Stimulated activated CD8-positive, alpha-beta memory T cell treated with anti-CD3 and anti-CD28 coated beads, Interleukin-4, amount 100 ng/mL, for 48 hours (primary cell): ENCODE measurements at regions not wholly inside any gene's neighbourhood (a gene's known extent, or its start where the extent isn't known, plus 50 kb on each side); places are given as distances from the start of the nearest gene placed in this dataset.
"Not testable (repeated sequence)": the region's sequence is repeated elsewhere in the genome, so short reads cannot be mapped to it uniquely, and the experiment has no call there.

ENCODE experiments used
- DNase-seq: peaks from one replicate; pipeline ENCODE4 v3.0.0-alpha.2; 2020

DNA sequence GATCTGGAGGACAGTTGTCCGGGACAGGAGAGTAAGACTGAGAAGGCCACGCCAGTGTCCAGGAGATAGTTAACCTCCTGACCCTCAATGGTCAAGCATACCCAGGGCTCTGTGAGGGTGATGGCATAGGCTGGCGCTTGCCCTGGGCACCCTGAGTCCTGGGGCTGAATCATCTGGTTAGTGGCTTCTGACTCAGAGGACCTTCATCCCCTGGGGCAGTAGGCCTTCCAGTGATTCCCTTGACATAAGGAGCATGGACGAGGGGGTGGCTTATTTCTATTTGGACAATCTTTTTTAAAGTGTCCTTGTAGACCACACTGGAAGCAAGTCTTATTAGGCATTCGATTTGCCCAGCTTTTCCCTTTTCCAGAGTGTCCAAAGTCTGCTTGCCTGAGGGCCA lies 108.4 kb upstream of the SHISA3 start:
- DNase-seq, result not testable (repeated sequence)

DNA sequence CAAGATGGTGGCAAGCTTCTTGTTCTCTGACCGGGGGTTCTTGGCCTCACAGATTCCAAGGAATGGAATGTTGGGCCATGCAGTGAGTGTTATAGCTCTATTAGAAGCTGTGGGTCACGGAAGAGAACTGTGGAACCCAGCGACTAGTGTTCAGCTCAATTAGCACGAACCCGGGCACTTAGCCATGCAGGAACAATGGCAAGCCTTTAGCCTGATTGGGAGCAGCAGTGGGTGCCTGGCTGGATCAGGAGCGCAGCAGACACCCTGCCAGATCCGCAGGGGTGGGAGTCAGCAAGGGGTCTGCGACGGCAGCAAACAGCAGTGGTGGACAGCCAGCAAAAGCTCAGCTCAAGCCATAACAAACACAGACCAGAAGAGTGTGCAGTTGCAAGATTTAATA lies 105.1 kb upstream of the SHISA3 start:
- DNase-seq, result not testable (repeated sequence)

DNA sequence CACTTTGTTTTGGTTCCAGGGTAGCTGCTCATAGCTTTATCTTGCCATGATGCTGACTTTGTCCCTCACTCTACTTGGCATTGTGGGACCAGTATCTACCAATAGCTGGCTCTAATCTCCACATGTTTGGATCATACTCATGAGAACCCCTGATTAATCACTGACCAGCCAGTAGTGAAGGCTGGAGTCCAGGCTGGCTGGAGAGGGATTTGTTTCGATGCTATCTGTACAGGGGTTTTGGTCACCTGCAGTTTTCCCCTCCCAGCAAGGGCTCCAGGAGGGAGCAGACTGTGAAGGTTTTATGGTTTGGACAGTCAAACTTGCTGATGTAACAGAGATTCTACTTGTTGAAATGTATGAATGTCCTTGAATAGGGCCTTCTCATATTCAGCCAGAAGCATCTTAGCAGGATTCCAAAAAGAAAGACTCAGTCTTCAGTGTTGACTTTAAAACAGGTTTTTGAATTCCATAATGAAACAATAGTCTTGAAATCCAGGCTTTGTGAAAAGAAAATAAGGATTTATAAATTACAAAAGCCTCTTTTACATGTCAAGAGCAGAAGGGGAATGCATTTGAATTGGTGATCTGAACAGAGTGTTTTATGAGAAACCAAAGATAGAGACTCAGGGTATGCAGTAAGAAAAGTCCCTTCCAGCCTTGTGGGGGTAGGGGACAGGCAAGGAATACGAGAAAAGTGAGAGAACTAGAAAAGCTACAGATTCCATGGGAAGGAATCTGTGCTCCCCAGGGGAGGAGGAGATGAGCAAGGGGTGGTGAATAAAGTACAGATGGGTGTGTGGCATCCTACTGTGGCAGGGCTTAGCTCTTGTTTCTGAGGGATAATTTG lies 103.1 kb upstream of the SHISA3 start:
- DNase-seq, result no peak

DNA sequence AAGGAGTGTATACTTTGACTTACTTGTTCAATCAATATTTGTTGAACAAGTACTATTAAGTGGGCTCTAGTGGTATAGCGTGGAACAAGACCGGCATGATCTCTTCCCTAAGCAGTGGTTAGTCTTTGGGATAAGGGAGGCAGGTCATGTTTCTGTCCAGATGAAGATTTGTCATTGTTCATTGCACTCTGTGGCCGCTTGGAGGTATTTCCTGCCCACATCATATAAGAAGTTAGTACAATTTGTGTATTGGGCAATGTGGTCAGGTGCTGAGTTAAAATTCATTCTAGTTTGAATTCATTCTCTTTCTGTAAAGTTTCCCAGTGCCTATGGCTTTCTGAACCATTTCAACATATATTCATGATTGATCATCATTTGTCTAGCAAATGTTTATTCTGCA lies 101.1 kb upstream of the SHISA3 start:
- no peak for DNase-seq

DNA sequence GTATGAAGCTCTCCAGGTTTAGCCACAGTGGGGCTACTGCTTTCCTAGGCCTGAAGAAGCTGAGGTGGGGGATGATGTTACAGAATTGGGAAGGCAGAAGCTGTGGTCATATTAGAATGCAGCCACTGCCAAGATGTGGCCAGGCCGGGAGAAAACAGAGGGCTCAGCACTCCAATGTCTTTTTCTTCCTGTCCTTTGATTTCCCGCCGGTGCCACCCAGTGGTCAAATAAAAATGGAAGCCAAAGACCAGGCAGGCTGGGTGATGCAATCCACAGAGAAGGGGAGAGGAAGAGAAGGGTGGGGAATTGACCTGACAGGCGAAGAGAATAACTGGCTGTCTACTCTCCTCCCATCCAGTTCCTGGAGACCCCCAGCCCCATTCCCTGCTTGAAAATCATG lies 94.9 kb upstream of the SHISA3 start:
- no peak for DNase-seq

DNA sequence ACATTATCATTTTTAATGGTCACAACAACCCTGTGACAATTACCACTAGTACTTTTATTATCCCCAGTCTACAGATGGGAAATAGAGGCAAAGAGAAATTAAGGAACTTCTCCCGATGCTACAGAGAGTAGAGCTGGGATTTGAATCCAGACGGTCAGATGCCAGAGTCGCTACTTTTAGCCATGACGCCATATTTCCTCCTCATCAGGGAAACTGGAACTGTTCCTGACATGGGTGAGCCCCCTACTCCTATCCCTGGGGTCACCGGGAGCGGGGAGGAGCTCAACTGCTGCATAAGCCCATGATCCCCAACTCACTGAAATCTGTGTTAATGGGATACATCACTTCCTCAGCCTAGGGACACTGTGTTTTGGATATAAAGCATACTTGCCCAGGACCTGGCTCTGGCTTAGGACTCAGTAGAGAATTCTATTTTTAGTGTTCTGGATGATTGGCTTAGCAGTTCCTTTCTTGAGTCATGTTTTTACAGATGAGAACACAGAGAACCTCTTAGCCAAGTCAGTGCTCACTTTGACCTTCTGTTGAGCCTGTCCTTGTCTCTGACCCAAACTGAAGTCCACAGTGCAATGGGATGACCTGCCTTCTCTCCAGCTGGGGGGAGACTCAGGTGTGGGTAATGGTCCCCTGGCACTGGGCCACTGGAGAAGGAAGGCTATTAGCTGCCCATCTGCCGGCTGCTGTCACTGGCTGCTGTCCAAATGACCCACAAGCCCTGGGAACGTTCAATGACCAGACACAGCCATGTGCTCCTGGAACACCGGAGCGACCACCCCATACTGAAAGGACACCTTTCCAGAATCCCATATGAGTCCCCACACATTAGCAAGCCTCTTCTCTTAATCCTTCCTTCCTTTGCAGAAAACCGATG lies 90.8 kb upstream of the SHISA3 start:
- no peak for DNase-seq

DNA sequence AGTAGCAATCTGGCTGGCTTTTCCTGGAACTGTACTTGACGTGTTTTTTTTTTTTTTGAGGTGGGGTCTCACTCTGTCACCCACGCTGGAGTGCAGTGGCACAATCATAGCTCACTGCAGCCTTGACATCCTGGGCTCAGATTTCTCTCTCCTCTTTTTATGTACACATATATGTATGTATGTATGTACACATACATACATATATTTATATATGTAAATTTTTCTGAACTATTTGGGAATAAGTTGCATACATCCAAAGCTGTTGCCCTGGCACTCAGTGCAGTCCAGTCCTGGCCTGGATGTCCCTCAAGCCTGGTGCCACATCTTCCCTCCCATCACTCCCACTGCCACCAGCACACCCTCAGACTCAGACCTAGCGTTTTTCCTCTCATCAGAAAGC lies 89.0 kb upstream of the SHISA3 start:
- DNase-seq, result no peak

DNA sequence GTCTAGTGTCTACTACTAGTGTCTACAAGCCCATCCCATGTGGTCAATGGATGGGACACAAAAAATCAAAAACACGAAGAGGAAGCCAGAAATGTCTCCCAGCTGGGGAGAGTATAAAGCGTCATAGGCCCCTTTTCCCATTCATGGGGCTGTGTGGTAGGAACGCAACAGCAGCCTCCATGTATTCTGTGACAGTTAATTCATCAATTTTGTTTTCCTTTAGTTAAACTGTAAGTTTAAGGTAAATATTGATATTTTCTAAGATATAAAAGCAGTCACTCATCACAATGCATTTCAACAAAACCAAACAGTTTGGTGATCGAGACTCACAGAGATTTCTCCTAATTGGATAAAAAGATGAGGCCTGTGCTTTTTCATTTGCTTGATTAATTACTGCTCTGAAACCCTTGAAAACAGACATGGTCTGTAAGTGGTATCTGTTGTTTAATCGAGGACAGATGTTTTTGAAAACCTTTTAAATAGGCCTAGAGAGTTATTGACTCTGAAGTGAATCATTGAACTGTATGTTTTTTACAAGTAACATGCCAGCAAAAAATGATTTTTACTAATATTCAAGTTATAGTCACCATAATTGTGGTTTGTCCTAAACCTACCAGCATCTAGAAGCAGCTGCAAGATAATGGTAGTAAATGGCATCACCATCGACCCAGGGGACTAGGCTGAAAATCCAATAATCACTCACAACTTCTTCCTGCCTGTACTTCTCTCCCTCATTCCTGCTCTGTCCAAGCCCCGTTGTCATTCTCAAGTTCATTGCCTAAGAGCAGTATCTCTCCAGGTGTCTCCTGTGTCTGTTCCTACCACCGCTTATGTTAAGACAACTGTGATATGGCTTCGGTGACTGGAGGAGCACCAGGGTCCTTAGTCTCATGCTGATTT lies 87.7 kb upstream of the SHISA3 start:
- DNase-seq, result no peak

DNA sequence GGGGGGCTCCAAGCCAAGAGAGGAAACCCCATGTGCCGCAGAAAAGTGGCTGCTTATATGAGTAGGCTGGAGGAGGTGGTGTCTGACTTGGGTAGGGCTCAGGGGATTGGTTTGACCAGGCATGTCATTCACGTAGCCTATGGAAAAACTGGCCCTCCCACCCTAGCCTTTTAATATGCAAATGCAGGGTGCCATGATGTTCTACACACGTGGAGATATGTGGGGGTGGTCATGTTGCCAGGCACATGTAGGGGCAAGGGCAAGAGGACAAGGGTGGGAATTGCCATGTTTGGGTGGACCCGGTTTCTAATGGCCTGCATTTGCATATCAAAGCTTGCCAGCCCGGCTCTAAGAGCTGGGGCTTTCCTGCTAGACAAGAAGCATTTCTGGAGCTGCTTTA lies 86.9 kb upstream of the SHISA3 start:
- no peak for DNase-seq

DNA sequence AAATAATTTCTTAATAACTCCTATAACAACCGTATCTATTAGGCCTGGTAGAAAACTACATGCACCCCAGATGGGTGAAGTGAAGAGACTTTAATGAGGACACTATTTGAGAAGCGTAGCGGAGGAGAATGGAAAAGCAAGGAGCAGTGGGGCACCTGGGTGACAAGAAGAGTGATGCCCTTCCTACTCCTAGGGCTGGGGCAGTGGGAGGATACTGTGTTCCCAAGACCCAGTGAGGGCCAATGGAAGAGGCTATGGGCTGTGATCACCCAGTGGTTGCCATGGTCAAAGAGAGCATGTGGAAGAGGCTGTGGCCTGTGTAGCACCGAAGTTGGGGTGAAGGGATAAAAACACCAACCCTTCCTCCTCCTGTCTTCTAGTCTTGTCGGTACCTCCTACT lies 86.5 kb upstream of the SHISA3 start:
- no peak for DNase-seq

DNA sequence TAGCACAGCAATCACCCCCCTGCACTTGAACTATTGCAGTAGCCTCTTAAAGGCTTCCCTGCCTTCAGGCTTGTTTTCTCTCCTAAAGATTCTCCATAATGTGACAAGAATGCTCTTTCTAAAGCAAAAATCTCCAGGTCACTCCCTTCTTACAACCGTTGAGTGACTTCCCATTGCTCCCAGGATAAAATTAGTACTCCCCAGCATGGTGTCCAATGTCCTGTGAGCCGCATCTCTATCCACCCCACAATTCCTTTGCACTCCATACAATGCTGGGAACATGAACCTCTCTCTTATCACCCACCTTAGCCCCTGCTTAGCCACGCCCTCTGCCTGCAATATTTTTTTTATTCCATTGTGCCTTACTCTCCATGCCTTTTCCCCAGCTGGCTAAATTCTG lies 85.7 kb upstream of the SHISA3 start:
- DNase-seq, result no peak

DNA sequence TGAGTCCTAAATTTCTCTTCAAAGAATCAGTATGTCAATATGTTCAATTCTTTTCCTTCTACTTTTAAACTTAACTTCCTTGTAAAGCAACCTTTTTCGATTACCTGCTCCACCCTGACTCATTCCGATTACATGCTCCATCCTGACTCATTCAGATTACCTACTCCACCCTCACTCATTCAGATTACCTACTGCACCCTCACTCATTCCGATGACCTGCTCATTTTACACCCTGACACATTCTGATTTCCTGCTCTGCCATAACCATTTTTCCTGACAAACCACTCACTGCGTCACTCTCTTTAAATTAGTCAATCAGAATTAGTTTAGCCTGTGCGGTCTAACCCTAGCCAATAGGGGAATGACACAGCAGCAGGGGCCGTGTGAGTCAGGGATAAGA lies 83.9 kb upstream of the SHISA3 start:
- DNase-seq, result not testable (repeated sequence)

DNA sequence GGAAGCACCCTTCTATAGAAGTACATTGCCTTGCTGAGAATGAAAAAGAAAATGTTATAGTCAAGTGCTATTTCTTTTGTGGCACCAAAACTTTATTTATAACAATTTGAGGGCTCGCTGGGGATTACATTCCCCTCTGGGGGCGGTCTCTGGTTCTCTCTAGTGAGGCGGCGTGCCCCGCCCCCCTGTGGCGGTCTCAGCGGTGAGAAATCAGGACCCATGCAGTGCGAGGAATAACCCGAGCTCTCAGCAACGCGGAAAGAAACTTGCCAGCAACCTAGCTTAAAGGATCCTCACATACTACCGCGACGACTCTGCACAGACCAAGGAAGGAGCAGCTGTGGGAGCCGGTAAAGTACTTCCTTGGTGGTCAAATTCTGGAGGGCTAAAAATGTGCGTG lies 83.4 kb upstream of the SHISA3 start:
- no peak for DNase-seq

DNA sequence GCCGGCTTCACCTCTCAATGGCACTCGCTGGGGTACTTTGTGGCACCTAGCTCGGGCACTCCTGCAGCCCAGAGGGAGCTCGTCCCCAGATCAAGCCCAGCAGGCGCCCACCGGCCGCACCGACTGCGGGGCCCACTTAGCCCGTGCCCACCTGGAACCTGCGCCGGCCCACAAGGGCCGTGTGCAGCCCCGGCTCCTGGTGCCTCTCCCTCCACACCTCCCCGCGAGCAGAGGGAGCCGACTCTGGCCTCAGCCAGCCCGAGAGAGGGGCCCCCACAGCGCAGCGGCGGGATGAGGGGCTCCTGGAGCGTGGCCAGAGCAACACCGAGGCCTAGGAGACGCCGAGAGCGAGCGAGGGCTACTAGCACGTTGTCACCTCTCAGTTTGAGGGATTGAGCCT lies 82.1 kb upstream of the SHISA3 start:
- DNase-seq, result no peak

DNA sequence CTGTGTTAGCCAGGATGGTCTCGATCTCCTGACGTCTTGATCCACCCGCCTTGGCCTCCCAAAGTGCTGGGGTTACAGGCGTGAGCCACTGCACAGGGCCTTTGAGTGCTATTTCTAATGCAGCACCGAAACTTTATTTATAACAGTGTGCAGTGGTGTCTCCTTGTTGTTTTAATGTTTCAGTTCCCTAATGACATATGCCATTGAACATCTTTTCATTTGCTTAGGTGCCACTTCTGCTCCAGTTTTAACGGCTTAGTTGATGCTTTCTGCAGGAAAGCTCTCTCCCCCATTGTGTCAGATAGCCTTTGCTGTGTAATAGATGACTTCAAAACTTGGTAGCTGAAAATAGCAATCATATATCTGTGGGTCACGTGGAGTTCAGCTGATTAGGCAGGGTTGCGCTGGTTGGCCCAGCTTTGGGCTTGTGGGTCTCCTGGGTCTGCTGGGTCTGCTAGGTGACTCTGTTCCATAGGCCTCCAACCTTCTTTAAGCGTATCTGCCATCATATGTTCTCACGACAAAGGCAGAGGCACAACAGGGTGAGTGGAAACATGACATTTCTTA lies 76.4 kb upstream of the SHISA3 start:
- DNase-seq, result no peak

DNA sequence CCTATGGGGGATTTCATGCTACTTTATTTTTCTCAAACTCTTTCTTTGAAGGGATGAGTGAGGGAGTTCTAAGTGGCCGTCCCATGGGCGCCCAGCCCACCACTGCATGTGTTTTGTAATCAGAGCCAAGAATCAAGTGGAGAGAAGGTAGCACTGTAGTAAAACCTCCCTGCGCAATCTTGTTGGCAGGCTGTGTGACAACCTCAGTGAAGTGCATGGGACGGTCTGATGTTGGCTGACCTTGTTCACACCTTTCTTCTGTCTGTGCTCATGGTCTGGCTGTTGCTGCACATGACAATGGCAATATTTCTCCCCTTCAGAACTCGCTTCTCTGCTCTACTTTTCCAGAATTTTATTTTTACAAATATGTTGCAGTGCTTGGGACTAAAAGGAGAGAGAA lies 71.2 kb upstream of the SHISA3 start:
- no peak for DNase-seq

DNA sequence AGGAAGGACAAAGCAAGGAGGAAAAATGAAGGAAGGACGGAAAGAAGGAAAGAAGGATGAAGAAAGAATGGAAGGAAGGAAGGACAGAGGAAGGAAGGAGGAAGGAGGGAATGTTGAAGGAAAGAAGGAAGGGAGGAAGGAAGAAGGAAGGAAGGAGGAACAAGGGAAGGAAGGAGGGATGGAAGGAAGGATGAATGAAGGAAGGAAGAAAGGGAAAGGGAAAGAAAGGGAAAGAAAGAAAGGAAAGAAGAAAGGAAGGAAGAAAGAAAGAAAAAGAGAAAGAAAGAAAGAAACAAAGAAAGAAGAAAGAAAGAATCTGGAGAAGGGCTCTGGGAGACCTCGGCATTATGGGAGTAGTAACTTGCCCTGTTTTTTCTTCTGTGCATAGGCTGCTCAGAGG lies 70.8 kb upstream of the SHISA3 start:
- DNase-seq, result no peak

DNA sequence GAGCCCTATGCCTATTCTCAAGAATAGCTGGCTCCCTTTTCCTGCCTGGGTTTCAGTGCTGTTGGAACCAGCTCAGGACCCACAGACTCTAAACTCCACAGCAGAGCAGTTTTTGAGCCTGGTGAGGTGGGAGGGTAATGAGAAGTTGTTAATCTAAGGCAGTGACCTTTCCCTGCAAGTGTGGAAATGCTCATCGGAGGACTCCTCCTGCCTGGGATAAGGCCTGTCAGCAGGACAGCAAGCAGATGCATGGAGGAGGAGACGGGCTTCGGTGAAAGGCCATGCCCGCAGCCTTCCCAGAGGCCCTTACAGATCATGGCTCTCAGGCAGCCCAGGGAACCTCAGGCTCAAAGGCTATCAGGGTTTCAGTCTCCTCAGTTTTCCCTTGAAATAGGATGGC lies 70.0 kb upstream of the SHISA3 start:
- no peak for DNase-seq

DNA sequence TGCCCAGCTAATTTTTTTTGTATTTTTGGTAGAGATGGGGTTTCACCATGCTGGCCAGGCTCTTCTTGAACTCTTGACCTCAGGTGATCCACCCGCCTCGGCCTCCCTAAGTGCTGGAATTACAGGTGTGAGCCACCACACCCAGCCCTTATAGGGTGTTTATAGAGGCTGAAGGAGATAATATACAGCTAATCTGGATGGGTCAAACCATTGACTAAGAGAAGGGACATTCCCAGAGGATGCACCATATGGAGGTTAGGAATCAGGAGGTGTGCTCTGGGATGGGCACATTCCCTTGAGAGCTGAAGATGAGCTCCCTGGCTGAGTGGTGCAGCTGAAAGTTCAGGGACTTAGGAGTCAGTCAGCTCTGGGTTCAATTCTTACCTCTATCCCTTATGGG lies 68.3 kb upstream of the SHISA3 start:
- no peak for DNase-seq

DNA sequence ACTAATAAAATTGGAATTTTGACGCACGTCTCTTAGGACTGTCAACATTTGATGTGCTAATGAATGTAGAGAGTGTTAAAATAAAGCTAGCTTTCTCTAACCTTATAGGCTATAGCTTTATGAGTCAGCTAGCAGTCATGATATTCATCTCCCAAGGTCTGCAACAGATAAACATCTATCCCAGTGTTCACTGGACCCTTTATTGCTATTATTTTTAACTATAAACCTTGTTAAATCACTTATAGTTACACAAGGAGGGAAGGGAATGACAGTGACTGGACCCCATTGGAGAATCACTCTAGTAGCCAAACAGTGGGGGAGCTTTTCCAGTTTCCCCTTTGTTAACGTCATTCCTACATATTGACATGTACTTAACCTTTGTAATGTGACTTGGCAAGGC lies 67.9 kb upstream of the SHISA3 start:
- DNase-seq, result no peak

DNA sequence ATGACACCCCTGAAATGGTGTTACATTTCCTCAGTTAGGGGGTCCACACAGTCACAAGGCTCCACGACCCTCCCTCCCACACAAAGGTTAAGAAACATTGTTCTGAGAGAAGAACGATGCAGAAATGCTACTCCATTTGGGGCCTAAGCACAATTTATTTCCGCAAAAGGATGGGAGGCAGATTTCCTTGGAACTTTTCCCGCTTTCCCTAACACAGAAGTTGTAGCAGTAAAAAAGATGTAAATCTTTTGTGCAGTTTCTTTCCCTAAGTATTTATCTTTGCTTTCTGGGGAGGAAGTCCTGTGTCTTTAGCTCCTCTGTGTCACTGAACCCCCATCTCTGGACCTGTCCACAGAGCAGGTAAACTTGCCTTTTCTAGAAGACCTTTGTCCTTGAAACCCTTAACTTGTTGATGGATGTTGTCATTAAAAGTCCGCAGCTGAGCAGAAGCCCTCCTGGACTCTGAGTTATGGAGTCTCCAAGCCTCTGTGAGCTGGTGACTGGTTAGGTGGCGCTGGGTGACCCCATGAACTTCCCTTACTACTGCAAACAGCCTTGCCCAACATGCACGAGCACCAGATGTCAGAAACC lies 67.2 kb upstream of the SHISA3 start:
- DNase-seq, result no peak

DNA sequence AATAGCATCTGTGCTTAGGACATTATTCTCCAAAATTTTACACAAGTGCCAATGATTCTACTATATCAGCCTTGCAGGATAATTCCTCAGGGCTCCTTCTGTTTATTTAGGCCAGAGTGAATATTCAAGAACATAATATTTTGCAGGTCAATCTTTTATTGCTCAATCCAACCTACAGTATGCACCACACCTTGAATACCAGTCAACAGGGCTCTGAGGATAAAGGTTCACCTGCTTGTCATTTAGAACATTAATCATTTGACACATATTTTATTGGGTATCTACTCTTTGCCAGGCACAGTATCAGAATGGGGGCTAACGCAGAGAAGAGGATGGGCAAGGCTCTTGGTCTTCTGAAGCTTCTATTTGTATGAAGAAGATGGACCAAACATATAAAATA lies 66.2 kb upstream of the SHISA3 start:
- no peak for DNase-seq
